Mucosa of descending colon (tissue), 3 donors: ENCODE measurements at regions not wholly inside any gene's neighbourhood (a gene's known extent, or its start where the extent isn't known, plus 50 kb on each side); places are given as distances from the start of the nearest gene placed in this dataset.
"Not testable (repeated sequence)": the region's sequence is repeated elsewhere in the genome, so short reads cannot be mapped to it uniquely, and the experiment has no call there.

Experiments
- ATAC-seq: fragments of 200-7000 bp; cut with Tn5 transposase; one replicate; pipeline ENCODE4 v1.9.1; 2020; ENCODE audit warnings: mild to moderate bottlenecking, moderate library complexity
- DNase-seq, 3 donors: peaks; one replicate each; pipeline ENCODE4 v3.0.0-alpha.2; 2020
- H3K36me3 ChIP-seq: fragments of 200-600 bp; one replicate; pipeline ENCODE4 v1.8.0; 2021; ENCODE audit warnings: low read depth, mild to moderate bottlenecking
- H3K4me1 ChIP-seq: fragments of 200-600 bp; one replicate; pipeline ENCODE4 v1.8.0; 2021; ENCODE audit warnings: low read depth, mild to moderate bottlenecking
- H3K4me3 ChIP-seq: fragments of 200-600 bp; one replicate; pipeline ENCODE4 v1.8.0; 2021; ENCODE audit warnings: mild to moderate bottlenecking
- H3K9me3 ChIP-seq: fragments of 200-600 bp; one replicate; pipeline ENCODE4 v1.8.0; 2021; ENCODE audit warnings: mild to moderate bottlenecking
- intact Hi-C, 2 donors: fragments of 100-400 bp; cut with DNase I in 1 of 2; cut with micrococcal nuclease in 1 of 2; formaldehyde crosslinking; loops; one replicate each; pipeline versions ENCODE4 v1.11.0 to v1.11.1; 2022; cut with DNase I, micrococcal nuclease
- TF ChIP-seq, protein P1 (sequence below): fragments of 200-600 bp; IDR thresholded peaks from one replicate; pipeline ENCODE4 v1.8.0; 2022; ENCODE audit warnings: antibody characterized with exemption, mild to moderate bottlenecking
- donor health status: DM: no; HTN: no; CAD: no; lungs with moderate emphysema.
- donor health status: DM: no; HTN: no; CAD: no.
- donor health status: DM: no; HTN: yes; CAD: no.

DNA sequence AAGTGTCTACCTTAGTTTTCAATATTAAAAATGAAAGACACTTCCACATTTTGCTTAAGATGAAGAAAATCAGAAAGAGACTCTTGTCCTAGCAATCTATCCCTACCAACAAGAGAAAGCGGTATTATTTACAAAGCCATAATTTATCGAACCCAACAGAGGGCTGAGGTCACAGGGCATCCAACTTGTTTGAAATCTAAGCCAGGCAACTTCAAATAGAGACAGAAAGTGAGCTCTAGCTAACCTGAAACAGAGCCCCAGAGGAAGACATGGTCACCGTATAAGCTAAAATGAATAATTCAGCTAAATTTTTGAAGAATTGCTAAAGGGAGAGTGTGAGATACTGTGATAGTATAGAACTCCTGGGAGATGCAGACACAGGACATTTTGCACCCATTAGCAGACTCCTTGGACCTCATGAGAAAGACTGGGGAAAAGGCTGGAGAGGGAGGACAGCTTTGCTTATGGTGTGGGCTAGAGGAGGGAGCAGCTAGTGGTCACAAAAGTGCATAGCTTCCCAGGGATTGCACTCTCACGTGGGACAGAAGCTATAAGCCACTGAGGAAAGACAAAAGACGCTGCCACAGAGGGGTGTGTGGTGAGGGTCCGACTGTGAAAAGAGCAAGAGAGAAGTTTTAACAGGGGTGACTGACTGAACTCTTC is 624.2 kb upstream of the GRIN3A start:
- TF ChIP-seq, protein P1, sequence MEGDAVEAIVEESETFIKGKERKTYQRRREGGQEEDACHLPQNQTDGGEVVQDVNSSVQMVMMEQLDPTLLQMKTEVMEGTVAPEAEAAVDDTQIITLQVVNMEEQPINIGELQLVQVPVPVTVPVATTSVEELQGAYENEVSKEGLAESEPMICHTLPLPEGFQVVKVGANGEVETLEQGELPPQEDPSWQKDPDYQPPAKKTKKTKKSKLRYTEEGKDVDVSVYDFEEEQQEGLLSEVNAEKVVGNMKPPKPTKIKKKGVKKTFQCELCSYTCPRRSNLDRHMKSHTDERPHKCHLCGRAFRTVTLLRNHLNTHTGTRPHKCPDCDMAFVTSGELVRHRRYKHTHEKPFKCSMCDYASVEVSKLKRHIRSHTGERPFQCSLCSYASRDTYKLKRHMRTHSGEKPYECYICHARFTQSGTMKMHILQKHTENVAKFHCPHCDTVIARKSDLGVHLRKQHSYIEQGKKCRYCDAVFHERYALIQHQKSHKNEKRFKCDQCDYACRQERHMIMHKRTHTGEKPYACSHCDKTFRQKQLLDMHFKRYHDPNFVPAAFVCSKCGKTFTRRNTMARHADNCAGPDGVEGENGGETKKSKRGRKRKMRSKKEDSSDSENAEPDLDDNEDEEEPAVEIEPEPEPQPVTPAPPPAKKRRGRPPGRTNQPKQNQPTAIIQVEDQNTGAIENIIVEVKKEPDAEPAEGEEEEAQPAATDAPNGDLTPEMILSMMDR = no peak
- ATAC-seq (no peak), DNase-seq (no peak)
- Histone ChIP-seq H3K36me3 (no peaks in the 10 kb centered on the region), H3K4me3 (no peak overlapping the region), H3K9me3 (peaks cover under 1% of the 10 kb centered on the region), H3K4me1 (no peaks in the 10 kb centered on the region)
- intact Hi-C loops = no loop called here

DNA sequence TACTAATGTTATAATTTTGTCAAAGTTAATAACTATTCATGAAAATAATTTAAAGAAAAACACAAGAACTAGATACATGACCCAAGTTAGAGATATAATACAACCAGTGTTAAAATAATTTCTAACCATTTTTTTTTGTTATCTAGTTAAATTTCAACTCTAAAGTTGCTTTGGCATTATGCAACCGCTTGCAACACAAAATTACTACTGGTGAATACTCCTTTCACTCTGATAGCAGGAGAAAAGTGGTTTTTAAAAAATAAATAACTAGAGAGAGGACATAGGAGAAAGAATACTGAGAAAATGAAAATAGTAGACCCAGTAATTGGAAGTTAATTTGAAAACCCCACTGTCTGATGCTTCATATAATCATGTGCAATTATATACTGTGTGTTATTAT is 622.4 kb upstream of the GRIN3A start:
- H3K36me3 ChIP-seq = no peaks in the 10 kb centered on the region
- ATAC-seq (no peak), DNase-seq (no peak)
- peaks cover 18% of the 10 kb centered on the region for H3K9me3 ChIP-seq
- H3K4me1 ChIP-seq = no peaks in the 10 kb centered on the region
- H3K4me3 ChIP-seq = no peak overlapping the region
- TF ChIP-seq, protein P1 = no peak
- intact Hi-C loops = no loop called here

DNA sequence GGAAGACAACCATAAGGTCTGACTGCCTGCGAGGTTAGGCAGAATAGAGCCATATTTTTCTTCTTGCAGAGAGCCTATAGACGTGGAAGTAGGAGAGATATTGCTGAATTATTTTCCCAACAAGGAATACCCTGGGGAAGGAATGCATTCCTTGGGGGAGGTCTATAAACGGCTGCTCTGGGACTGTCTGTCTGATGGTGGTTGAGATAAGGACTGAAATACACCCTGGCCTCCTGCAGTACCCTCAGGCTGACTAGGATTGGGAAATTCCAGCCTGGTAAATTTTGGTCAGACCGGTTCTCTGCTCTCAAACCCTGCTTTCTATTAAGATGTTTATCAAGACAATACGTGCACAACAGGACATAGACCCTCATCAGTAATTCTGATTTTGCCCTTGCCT is 617.5 kb upstream of the GRIN3A start:
- ATAC-seq (no peak), DNase-seq (no peak)
- H3K36me3 ChIP-seq = no peaks in the 10 kb centered on the region
- no peaks in the 10 kb centered on the region for H3K4me1 ChIP-seq
- TF ChIP-seq, protein P1 = no peak
- peaks cover 26% of the 10 kb centered on the region for H3K9me3 ChIP-seq
- no peak overlapping the region for H3K4me3 ChIP-seq
- intact Hi-C loops = no loop called here

DNA sequence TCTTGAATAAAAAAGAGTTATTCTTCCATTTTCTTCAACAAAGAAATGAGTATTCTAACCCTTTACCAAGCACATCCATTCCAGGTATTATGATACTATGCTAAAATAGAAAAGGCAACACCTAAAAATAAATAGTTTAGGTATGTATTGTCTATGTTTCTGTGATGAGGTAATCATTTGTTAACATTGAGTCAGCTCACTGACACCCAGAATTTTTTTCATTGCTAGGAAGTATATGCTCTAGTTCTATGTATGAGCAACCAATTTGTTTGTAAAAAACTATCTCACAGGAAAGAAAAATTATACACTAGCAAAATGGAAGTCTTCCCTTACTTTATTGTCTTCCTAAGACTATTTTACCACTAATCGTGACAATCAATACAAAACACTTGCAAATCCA is 615.6 kb upstream of the GRIN3A start:
- DNase-seq (no peak), ATAC-seq (no peak)
- intact Hi-C loops = no loop called here
- TF ChIP-seq, protein P1 = no peak
- no peaks in the 10 kb centered on the region for H3K4me1 ChIP-seq
- no peaks in the 10 kb centered on the region for H3K36me3 ChIP-seq
- no peak overlapping the region for H3K4me3 ChIP-seq
- peaks cover 26% of the 10 kb centered on the region for H3K9me3 ChIP-seq

DNA sequence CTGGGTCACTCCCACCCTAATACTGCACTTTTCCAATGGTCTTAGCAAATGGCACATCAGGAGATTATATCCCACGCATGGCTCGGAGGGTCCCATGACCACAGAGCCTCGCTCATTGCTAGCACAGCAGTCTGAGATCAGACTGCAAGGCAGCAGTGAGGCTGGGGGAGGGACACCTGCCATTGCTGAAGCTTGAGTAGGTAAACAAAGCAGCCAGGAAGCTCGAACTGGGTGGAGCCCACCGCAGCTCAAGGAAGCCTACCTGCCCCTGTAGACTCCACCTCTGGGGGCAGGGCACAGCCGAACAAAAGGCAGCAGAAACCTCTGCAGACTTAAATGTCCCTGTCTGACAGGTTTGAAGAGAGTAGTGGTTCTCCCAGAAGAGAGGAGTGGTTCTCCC is 599.0 kb upstream of the GRIN3A start:
- intact Hi-C loops, DNase-seq, ATAC-seq, H3K36me3 ChIP-seq, H3K4me3 ChIP-seq, H3K4me1 ChIP-seq: not testable (repeated sequence)
- peaks cover 12% of the 10 kb centered on the region for H3K9me3 ChIP-seq

DNA sequence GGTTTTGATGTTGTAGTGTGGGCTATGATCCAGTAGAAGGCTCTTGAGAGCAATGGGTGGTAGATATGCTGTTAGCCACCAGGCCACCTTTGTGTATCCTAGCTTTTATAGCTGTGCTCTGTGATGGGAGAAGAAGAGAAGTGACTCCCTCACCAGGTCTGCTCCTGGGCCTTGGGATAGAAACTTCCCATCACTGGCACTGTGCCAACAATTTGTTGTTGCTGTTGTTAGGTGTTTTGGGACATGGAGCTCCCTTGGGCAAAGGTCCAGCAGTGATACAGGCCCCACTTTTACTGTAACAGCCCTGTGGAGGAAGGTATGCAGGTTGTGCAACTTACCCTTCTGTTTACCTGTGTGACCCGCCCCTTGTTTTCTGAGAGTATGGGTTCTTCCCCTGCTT is 570.9 kb upstream of the GRIN3A start:
- no peaks in the 10 kb centered on the region for H3K4me1 ChIP-seq
- intact Hi-C loops = no loop called here
- H3K36me3 ChIP-seq = no peaks in the 10 kb centered on the region
- H3K4me3 ChIP-seq = no peak overlapping the region
- DNase-seq (no peak), ATAC-seq (no peak)
- TF ChIP-seq, protein P1 = no peak
- peaks cover 14% of the 10 kb centered on the region for H3K9me3 ChIP-seq
